ENCODE measurements at regions not wholly inside any gene's neighbourhood (a gene's known extent, or its start where the extent isn't known, plus 50 kb on each side); places are given as distances from the start of the nearest gene placed in this dataset.

GRCh38 chr19:31427857-31428256, 78.6 kb upstream of the TSHZ3 start:
- H3K9me3 ChIP-seq: no peaks in the 10 kb centered on the region
- H3K4me3 ChIP-seq: no peak overlapping the region
- intact Hi-C loops (cut with DNase I; ENCODE audit: low total_unique reads): no loop called here
- H3K4me1 ChIP-seq: no peaks in the 10 kb centered on the region
- TF ChIP-seq CTCF (IDR thresholded peaks at IDR 0.05) (no peak), POLR2A (IDR thresholded peaks at IDR 0.05) (no peak)
- WGBS, 2 donors: 83 to 91% methylated on average over 1 of the region's 1 CpG
- no peak for DNase-seq
- H3K27me3 ChIP-seq: no peaks in the 10 kb centered on the region
- H3K36me3 ChIP-seq (ENCODE audit: low read depth, missing control alignments): no peaks in the 10 kb centered on the region
- no peak overlapping the region for H3K27ac ChIP-seq

GRCh38 chr19:31430381-31430780, 81.1 kb upstream of the TSHZ3 start:
- no peaks in the 10 kb centered on the region for H3K9me3 ChIP-seq
- TF ChIP-seq CTCF (IDR thresholded peaks at IDR 0.05): no peak
- no peaks in the 10 kb centered on the region for H3K27me3 ChIP-seq
- H3K4me3 ChIP-seq: no peak overlapping the region
- DNase-seq: no peak
- no peaks in the 10 kb centered on the region for H3K36me3 ChIP-seq (ENCODE audit: low read depth, missing control alignments)
- no peaks in the 10 kb centered on the region for H3K4me1 ChIP-seq
- no peak overlapping the region for H3K27ac ChIP-seq
- intact Hi-C loops (cut with DNase I; ENCODE audit: low total_unique reads): no loop called here
- WGBS, 2 donors: 92 to 95% methylated on average over 3 to 4 of the region's 4 CpGs

GRCh38 chr19:31432201-31432810, 83.1 kb upstream of the TSHZ3 start:
- H3K27me3 ChIP-seq: no peaks in the 10 kb centered on the region
- TF ChIP-seq POLR2A (IDR thresholded peaks at IDR 0.05) (no peak), CTCF (IDR thresholded peaks at IDR 0.05) (no peak)

GRCh38 chr19:31436121-31436776, 87.0 kb upstream of the TSHZ3 start:
- Histone ChIP-seq H3K36me3 (ENCODE audit: low read depth, missing control alignments) (no peaks in the 10 kb centered on the region), H3K27ac (no peak overlapping the region), H3K4me3 (no peak overlapping the region), H3K27me3 (no peaks in the 10 kb centered on the region), H3K4me1 (no peaks in the 10 kb centered on the region), H3K9me3 (no peaks in the 10 kb centered on the region)
- TF ChIP-seq POLR2A (IDR thresholded peaks at IDR 0.05) (no peak), CTCF (IDR thresholded peaks at IDR 0.05) (no peak)
- intact Hi-C loops (cut with DNase I; ENCODE audit: low total_unique reads): no loop called here
- WGBS, 2 donors: 83 to 92% methylated on average over 4 of the region's 4 CpGs
- no peak for DNase-seq

More at GRCh38 chr19:31432201-31432810, 83.1 kb upstream of the TSHZ3 start:
- 76 to 79% methylated on average over 8 of the region's 8 CpGs for WGBS, 2 donors
- Histone ChIP-seq H3K4me1 (no peaks in the 10 kb centered on the region), H3K27ac (no peak overlapping the region), H3K9me3 (no peaks in the 10 kb centered on the region), H3K4me3 (no peak overlapping the region), H3K36me3 (ENCODE audit: low read depth, missing control alignments) (no peaks in the 10 kb centered on the region)
- DNase-seq: no peak
- intact Hi-C loops (cut with DNase I; ENCODE audit: low total_unique reads): no loop called here
